ENCODE measurements at regions not wholly inside any gene's neighbourhood (a gene's known extent, or its start where the extent isn't known, plus 50 kb on each side); places are given as distances from the start of the nearest gene placed in this dataset.

GRCh38 chr15:29990035-29990434 is 92.7 kb upstream of the GOLGA8J start:
- ChIA-PET CTCF (no interaction called here), POLR2A (ENCODE audit: unreplicated experiment) (no interaction called here)
- Histone ChIP-seq H3K27me3 (ENCODE audit: insufficient read depth, low read depth) (no peaks in the 10 kb centered on the region), H3K79me2 (ENCODE audit: low read depth) (no peaks in the 10 kb centered on the region), H3F3A (ENCODE audit: insufficient read depth, low read depth) (no peaks in the 10 kb centered on the region), H3K27ac (no peak overlapping the region), H3K4me2 (no peak overlapping the region), H4K20me1 (ENCODE audit: insufficient read depth) (no peaks in the 10 kb centered on the region), H3K36me3 (ENCODE audit: low read depth) (no peaks in the 10 kb centered on the region), H3K4me1 (replicated peaks; ENCODE audit: insufficient read depth) (no peaks in the 10 kb centered on the region), H2AFZ (no peak overlapping the region), H3K9me3 (ENCODE audit: insufficient read depth, low read depth) (no peaks in the 10 kb centered on the region), H3K9me2 (ENCODE audit: insufficient read depth) (no peaks in the 10 kb centered on the region), H3K4me3 (no peak overlapping the region)
- no peak for DNase-seq
- TF ChIP-seq EZH2 (IDR thresholded peaks at IDR 0.05; ENCODE audit: low read depth) (no peak), CTCF (conservative IDR thresholded peaks at IDR 0.05) (no peak)
- no TSS peak for BruUV-seq (replicated peaks)
- intact Hi-C loops (cut with micrococcal nuclease; ENCODE audit: unreplicated experiment): no loop called here

DNA sequence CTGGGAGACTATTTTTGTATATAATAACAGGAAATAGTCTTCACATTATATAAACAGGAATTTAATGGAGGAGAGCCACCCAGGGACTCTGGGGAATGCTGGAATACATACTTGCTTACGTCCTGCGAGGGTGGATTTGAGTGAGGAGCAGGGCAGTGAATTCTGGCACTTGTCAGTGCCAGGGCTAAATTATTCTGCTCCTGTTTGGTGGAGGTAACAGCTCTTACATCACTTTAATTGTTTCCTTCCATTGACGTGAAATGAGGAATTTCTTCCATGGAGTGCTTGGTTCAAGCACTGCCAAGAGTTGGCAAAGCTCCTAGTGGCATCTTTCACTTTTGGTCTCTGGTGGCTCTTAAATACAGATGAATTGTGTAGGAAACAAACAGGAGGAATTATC is 94.1 kb upstream of the GOLGA8J start:
- intact Hi-C loops (cut with micrococcal nuclease; ENCODE audit: unreplicated experiment): no loop called here
- no peak overlapping the region for H3K27ac ChIP-seq
- H3K4me2 ChIP-seq: no peak overlapping the region
- H3K4me1 ChIP-seq (replicated peaks; ENCODE audit: insufficient read depth): no peaks in the 10 kb centered on the region
- H3K36me3 ChIP-seq (ENCODE audit: low read depth): no peaks in the 10 kb centered on the region
- CTCF ChIA-PET: no interaction called here
- H3K27me3 ChIP-seq (ENCODE audit: insufficient read depth, low read depth): no peaks in the 10 kb centered on the region
- no TSS peak for BruUV-seq (replicated peaks)
- DNase-seq: no peak
- H3K4me3 ChIP-seq: no peak overlapping the region
- no peak for TF ChIP-seq EZH2 (IDR thresholded peaks at IDR 0.05; ENCODE audit: low read depth)
- TF ChIP-seq CTCF (conservative IDR thresholded peaks at IDR 0.05): no peak
- POLR2A ChIA-PET (ENCODE audit: unreplicated experiment): no interaction called here
- no peaks in the 10 kb centered on the region for H3K9me2 ChIP-seq (ENCODE audit: insufficient read depth)
- no peaks in the 10 kb centered on the region for H3F3A ChIP-seq (ENCODE audit: insufficient read depth, low read depth)
- H2AFZ ChIP-seq: no peak overlapping the region
- no peaks in the 10 kb centered on the region for H3K9me3 ChIP-seq (ENCODE audit: insufficient read depth, low read depth)
- no peaks in the 10 kb centered on the region for H4K20me1 ChIP-seq (ENCODE audit: insufficient read depth)
- H3K79me2 ChIP-seq (ENCODE audit: low read depth): no peaks in the 10 kb centered on the region

- H3K9me2 ChIP-seq (ENCODE audit: insufficient read depth): no peaks in the 10 kb centered on the region
- no peak overlapping the region for H3K27ac ChIP-seq
- no peaks in the 10 kb centered on the region for H3K9me3 ChIP-seq (ENCODE audit: insufficient read depth, low read depth)
- no peak for TF ChIP-seq EZH2 (IDR thresholded peaks at IDR 0.05; ENCODE audit: low read depth)
- TF ChIP-seq CTCF (conservative IDR thresholded peaks at IDR 0.05): no peak
- BruUV-seq (replicated peaks): no TSS peak
- H3K36me3 ChIP-seq (ENCODE audit: low read depth): no peaks in the 10 kb centered on the region
- intact Hi-C loops (cut with micrococcal nuclease; ENCODE audit: unreplicated experiment): no loop called here
- H4K20me1 ChIP-seq (ENCODE audit: insufficient read depth): no peaks in the 10 kb centered on the region
- no peaks in the 10 kb centered on the region for H3K4me1 ChIP-seq (replicated peaks; ENCODE audit: insufficient read depth)
- H3K27me3 ChIP-seq (ENCODE audit: insufficient read depth, low read depth): no peaks in the 10 kb centered on the region
- ChIA-PET POLR2A (ENCODE audit: unreplicated experiment) (no interaction called here), CTCF (no interaction called here)
- H3K79me2 ChIP-seq (ENCODE audit: low read depth): no peaks in the 10 kb centered on the region
- H3F3A ChIP-seq (ENCODE audit: insufficient read depth, low read depth): no peaks in the 10 kb centered on the region
- no peak overlapping the region for H3K4me3 ChIP-seq
- DNase-seq: no peak
- H3K4me2 ChIP-seq: no peak overlapping the region
- H2AFZ ChIP-seq: no peak overlapping the region
Observed at GRCh38 chr15:29986946-29987345, 95.8 kb upstream of the GOLGA8J start.
